IPS DF 19.7 (cell line): ENCODE measurements at regions not wholly inside any gene's neighbourhood (a gene's known extent, or its start where the extent isn't known, plus 50 kb on each side); places are given as distances from the start of the nearest gene placed in this dataset.
"Not testable (repeated sequence)": the region's sequence is repeated elsewhere in the genome, so short reads cannot be mapped to it uniquely, and the experiment has no call there.

ENCODE experiments used
- DNase-seq: peaks from one replicate; pipeline ENCODE4 v3.0.0-alpha.2; 2013; ENCODE audit warnings: low read depth, low spot score

GRCh38 chr21:31609081-31609480 is 50.4 kb upstream of the SOD1 start:
- no peak for DNase-seq

- DNase-seq, result no peak
Measured at GRCh38 chr21:31607791-31608190, 51.7 kb upstream of the SOD1 start.

- no peak for DNase-seq
Measured at GRCh38 chr21:31606081-31606874, 53.2 kb upstream of the SOD1 start.

GRCh38 chr21:31604591-31605190 is 54.8 kb upstream of the SOD1 start:
- DNase-seq, result peak; percentile 33

- DNase-seq, result no peak
Measured at GRCh38 chr21:31599563-31599962, 59.9 kb upstream of the SOD1 start.

GRCh38 chr21:31599013-31599412 is 60.5 kb upstream of the SOD1 start:
- no peak for DNase-seq

GRCh38 chr21:31597683-31598082 is 61.8 kb upstream of the SOD1 start:
- no peak for DNase-seq

- DNase-seq, result no peak
Measured at GRCh38 chr21:31596055-31596454, 63.4 kb upstream of the SOD1 start.

- no peak for DNase-seq
Measured at GRCh38 chr21:31594726-31595125, 64.8 kb upstream of the SOD1 start.

GRCh38 chr21:31594279-31594678 is 65.2 kb upstream of the SOD1 start:
- no peak for DNase-seq

- DNase-seq, result no peak
Measured at GRCh38 chr21:31592963-31593560, 66.4 kb upstream of the SOD1 start.

- DNase-seq, result no peak
Measured at GRCh38 chr21:31592516-31592915, 67.0 kb upstream of the SOD1 start.

GRCh38 chr21:31589820-31590219 is 69.7 kb upstream of the SOD1 start:
- no peak for DNase-seq

GRCh38 chr21:31586118-31586517 is 73.4 kb upstream of the SOD1 start:
- no peak for DNase-seq

GRCh38 chr21:31583937-31584336 is 75.6 kb upstream of the SOD1 start:
- not testable (repeated sequence) for DNase-seq

GRCh38 chr21:31583498-31583897 is 76.0 kb upstream of the SOD1 start:
- no peak for DNase-seq

GRCh38 chr21:31580866-31581276 is 78.6 kb upstream of the SOD1 start:
- DNase-seq, result no peak

- DNase-seq, result no peak
Measured at GRCh38 chr21:31577271-31577670, 82.2 kb upstream of the SOD1 start.

GRCh38 chr21:31576428-31576827 is 83.1 kb upstream of the SOD1 start:
- no peak for DNase-seq

- no peak for DNase-seq
Measured at GRCh38 chr21:31573217-31573616, 86.3 kb upstream of the SOD1 start.

GRCh38 chr21:31571879-31572278 is 87.6 kb upstream of the SOD1 start:
- no peak for DNase-seq

GRCh38 chr21:31570824-31571566 is 88.5 kb upstream of the SOD1 start:
- DNase-seq, result no peak
